HG02852 (cell line): ENCODE measurements at regions not wholly inside any gene's neighbourhood (a gene's known extent, or its start where the extent isn't known, plus 50 kb on each side); places are given as distances from the start of the nearest gene placed in this dataset.
"Not testable (repeated sequence)": the region's sequence is repeated elsewhere in the genome, so short reads cannot be mapped to it uniquely, and the experiment has no call there.

ENCODE experiments used
- ATAC-seq: cut with Tn5 transposase; IDR thresholded peaks from one replicate; pipeline ENCODE4 v1.9.1; 2021; ENCODE audit warnings: mild to moderate bottlenecking, moderate library complexity; ENCODE audit not compliant: unreplicated experiment

GRCh38 chr4:183814461-183814860 is 90.6 kb upstream of the STOX2 start:
- no peak for ATAC-seq

GRCh38 chr4:183816077-183816476 is 89.0 kb upstream of the STOX2 start:
- no peak for ATAC-seq

- no peak for ATAC-seq
These were observed 88.1 kb upstream of the STOX2 start for GRCh38 chr4:183816882-183817509.

GRCh38 chr4:183818591-183818990 is 86.5 kb upstream of the STOX2 start:
- not testable (repeated sequence) for ATAC-seq

GRCh38 chr4:183821076-183821853 is 83.8 kb upstream of the STOX2 start:
- ATAC-seq, result no peak

- ATAC-seq, result no peak
These were observed 81.7 kb upstream of the STOX2 start for GRCh38 chr4:183823434-183823833.

- ATAC-seq, result no peak
These were observed 79.8 kb upstream of the STOX2 start for GRCh38 chr4:183825346-183825745.

- no peak for ATAC-seq
These were observed 78.6 kb upstream of the STOX2 start for GRCh38 chr4:183826461-183826860.

GRCh38 chr4:183828125-183828524 is 77.0 kb upstream of the STOX2 start:
- ATAC-seq, result no peak

- no peak for ATAC-seq
These were observed 76.3 kb upstream of the STOX2 start for GRCh38 chr4:183828839-183829238.

GRCh38 chr4:183830438-183830985 is 74.6 kb upstream of the STOX2 start:
- ATAC-seq, result no peak

- ATAC-seq, result no peak
These were observed 74.1 kb upstream of the STOX2 start for GRCh38 chr4:183831026-183831446.

- ATAC-seq, result no peak
These were observed 73.4 kb upstream of the STOX2 start for GRCh38 chr4:183831683-183832082.

GRCh38 chr4:183832776-183833450 is 72.2 kb upstream of the STOX2 start:
- ATAC-seq, result no peak

- no peak for ATAC-seq
These were observed 70.9 kb upstream of the STOX2 start for GRCh38 chr4:183834252-183834651.

- no peak for ATAC-seq
These were observed 67.9 kb upstream of the STOX2 start for GRCh38 chr4:183837222-183837621.

GRCh38 chr4:183838987-183839712 is 66.0 kb upstream of the STOX2 start:
- ATAC-seq, result no peak

GRCh38 chr4:183840311-183840710 is 64.8 kb upstream of the STOX2 start:
- peak; percentile 65 for ATAC-seq

GRCh38 chr4:183841001-183841400 is 64.1 kb upstream of the STOX2 start:
- no peak for ATAC-seq

GRCh38 chr4:183842129-183842528 is 63.0 kb upstream of the STOX2 start:
- ATAC-seq, result no peak

- no peak for ATAC-seq
These were observed 61.8 kb upstream of the STOX2 start for GRCh38 chr4:183843248-183843671.
